ENCODE measurements at regions not wholly inside any gene's neighbourhood (a gene's known extent, or its start where the extent isn't known, plus 50 kb on each side); places are given as distances from the start of the nearest gene placed in this dataset.
"Not testable (repeated sequence)": the region's sequence is repeated elsewhere in the genome, so short reads cannot be mapped to it uniquely, and the experiment has no call there.

GRCh38 chr5:92665506-92665905 lies 915.5 kb downstream of the NR2F1-AS1 start:
- DNase-seq = no peak

- no peak for DNase-seq
Measured at GRCh38 chr5:92662741-92663140, 918.3 kb downstream of the NR2F1-AS1 start.

GRCh38 chr5:92659246-92659645 lies 921.8 kb downstream of the NR2F1-AS1 start:
- DNase-seq = no peak

- DNase-seq = not testable (repeated sequence)
Measured at GRCh38 chr5:92654601-92655000, 926.4 kb downstream of the NR2F1-AS1 start.

GRCh38 chr5:92653730-92654461 lies 927.1 kb downstream of the NR2F1-AS1 start:
- no peak for DNase-seq

- no peak for DNase-seq
Measured at GRCh38 chr5:92652756-92653155, 928.3 kb downstream of the NR2F1-AS1 start.

- DNase-seq = no peak
Measured at GRCh38 chr5:92644266-92644886, 936.6 kb downstream of the NR2F1-AS1 start.

- DNase-seq = no peak
Measured at GRCh38 chr5:92641031-92641962, 939.7 kb downstream of the NR2F1-AS1 start.

- DNase-seq = no peak
Measured at GRCh38 chr5:92640340-92640739, 940.7 kb downstream of the NR2F1-AS1 start.

- no peak for DNase-seq
Measured at GRCh38 chr5:92637960-92638359, 943.1 kb downstream of the NR2F1-AS1 start.

GRCh38 chr5:92637247-92637646 lies 943.8 kb downstream of the NR2F1-AS1 start:
- DNase-seq = no peak

- no peak for DNase-seq
Measured at GRCh38 chr5:92635001-92635461, 946.0 kb downstream of the NR2F1-AS1 start.

GRCh38 chr5:92633875-92634487 lies 947.0 kb downstream of the NR2F1-AS1 start:
- DNase-seq = no peak

- DNase-seq = peak; percentile 16
Measured at GRCh38 chr5:92633176-92633575, 947.8 kb downstream of the NR2F1-AS1 start.

GRCh38 chr5:92631237-92631701 lies 949.8 kb downstream of the NR2F1-AS1 start:
- not testable (repeated sequence) for DNase-seq

- DNase-seq = no peak
Measured at GRCh38 chr5:92629574-92629973, 951.4 kb downstream of the NR2F1-AS1 start.

GRCh38 chr5:92629000-92629399 lies 952.0 kb downstream of the NR2F1-AS1 start:
- DNase-seq = no peak

- no peak for DNase-seq
Measured at GRCh38 chr5:92627186-92627585, 953.8 kb downstream of the NR2F1-AS1 start.

- no peak for DNase-seq
Measured at GRCh38 chr5:92616085-92616484, 964.9 kb downstream of the NR2F1-AS1 start.

GRCh38 chr5:92613546-92613945 lies 967.5 kb downstream of the NR2F1-AS1 start:
- DNase-seq = no peak

- not testable (repeated sequence) for DNase-seq
Measured at GRCh38 chr5:92610435-92610834, 970.6 kb downstream of the NR2F1-AS1 start.

GRCh38 chr5:92605591-92605990 lies 975.4 kb downstream of the NR2F1-AS1 start:
- no peak for DNase-seq
